K562 (cell line): ENCODE measurements at regions not wholly inside any gene's neighbourhood (a gene's known extent, or its start where the extent isn't known, plus 50 kb on each side); places are given as distances from the start of the nearest gene placed in this dataset.

Experiments
- ATAC-seq: fragments of 200-7000 bp; cut with Tn5 transposase; 3 replicates; pipeline ENCODE4 v1.9.1; 2020; ENCODE audit warnings: moderate library complexity
- BruUV-seq: library from RNA; stranded (reverse); fragments of 400-500 nt; replicated peaks from 2 replicates; lab custom pipeline; 2021; lab: Mats Ljungman, UMichigan
- CTCF ChIA-PET: fragments of 300-600 bp; formaldehyde crosslinking; extraction: SDS; loops from one replicate; lab custom pipeline; 2021; ENCODE audit warnings: low intra/inter-chr PET ratio; lab: Yijun Ruan, JAX
- POLR2A ChIA-PET: fragments of 300-600, 350-650 bp; sonication (Branson Sonifier 250); formaldehyde crosslinking; extraction: SDS; loops from one replicate; lab custom pipeline; 2021; ENCODE audit warnings: antibody characterized with exemption, inconsistent platforms; lab: Yijun Ruan, JAX
- DNase-seq, 4 experiments: peaks; one replicate each; pipeline versions ENCODE4 v3.0.0 to v3.0.0-alpha.2; 2011 to 2018; ENCODE audit warnings: low spot score in 3 of 4, mixed read lengths in 3 of 4; ENCODE audit errors: extremely low read depth in 1 of 4
- FAIRE-seq: peaks from 2 replicates; lab custom pipeline; 2011; peaks lifted over from hg19 to GRCh38; lab: Jason Lieb, UNC
- H2AFZ ChIP-seq: 2 replicates; pipeline ENCODE4 v1.6.0; 2011; ENCODE audit warnings: low read depth, low read length, control low read depth, inconsistent platforms
- H3K27ac ChIP-seq: fragments of 200-600 bp; 3 replicates; pipeline ENCODE4 v1.8.0; 2011; ENCODE audit warnings: low read depth, mild to moderate bottlenecking, control low read depth, inconsistent platforms, low read length, moderate library complexity, mixed read lengths; ENCODE audit errors: extremely low read depth
- H3K27me3 ChIP-seq, 2 experiments: fragments of 300-600 bp in 1 of 2; 2 replicates in 1 of 2; 3 replicates in 1 of 2; pipeline versions ENCODE4 v1.6.0 to v1.8.0; 2011; ENCODE audit warnings: inconsistent platforms in 2 of 2, low read length in 2 of 2, mild to moderate bottlenecking in 1 of 2, mixed read lengths in 1 of 2, moderate library complexity in 1 of 2; ENCODE audit not compliant: control insufficient read depth in 2 of 2, insufficient read depth in 2 of 2
- H3K36me3 ChIP-seq: fragments of 300-600 bp; 3 replicates; pipeline ENCODE4 v1.8.0; 2011; ENCODE audit warnings: mild to moderate bottlenecking, low read length, inconsistent platforms; ENCODE audit not compliant: control insufficient read depth, insufficient read depth
- H3K4me1 ChIP-seq, 2 experiments: fragments of 200-600 bp in 1 of 2; replicated peaks in 1 of 2; 2 replicates in 1 of 2; 3 replicates in 1 of 2; pipeline versions ENCODE4 v1.5.1 to v1.8.0; 2011; ENCODE audit warnings: inconsistent platforms in 2 of 2, low read length in 2 of 2, mild to moderate bottlenecking in 1 of 2, mixed read lengths in 1 of 2, moderate library complexity in 1 of 2; ENCODE audit not compliant: control insufficient read depth in 2 of 2, insufficient read depth in 2 of 2
- H3K4me2 ChIP-seq: 2 replicates; pipeline ENCODE4 v1.6.1; 2011; ENCODE audit warnings: low read length, control low read depth, inconsistent platforms, mixed read lengths; ENCODE audit not compliant: insufficient read depth
- H3K4me3 ChIP-seq: fragments of 200-600 bp; sonication (generic), shearing (Covaris generic); 2 replicates; pipeline ENCODE4 v1.5.1; 2016; ENCODE audit warnings: control low read depth, inconsistent platforms
- H3K79me2 ChIP-seq: fragments of 200-600 bp; 3 replicates; pipeline ENCODE4 v1.8.0; 2011; ENCODE audit warnings: low read length, inconsistent platforms; ENCODE audit not compliant: control insufficient read depth, insufficient read depth
- H3K9ac ChIP-seq, 2 experiments: 2 replicates each; pipeline versions ENCODE4 v1.6.0 to v1.6.1; 2011; ENCODE audit warnings: low read depth in 2 of 2, low read length in 2 of 2, control low read depth in 1 of 2, inconsistent platforms in 1 of 2, mild to moderate bottlenecking in 1 of 2, mixed read lengths in 1 of 2; ENCODE audit not compliant: insufficient read depth in 1 of 2
- H3K9me1 ChIP-seq: one replicate; pipeline ENCODE4 v1.6.0; 2011; ENCODE audit warnings: inconsistent platforms, mild to moderate bottlenecking, low read length, moderate library complexity; ENCODE audit not compliant: control insufficient read depth, insufficient read depth
- H3K9me3 ChIP-seq: replicated peaks from 2 replicates; pipeline ENCODE4 v1.5.1; 2011; ENCODE audit warnings: low read depth, low read length, inconsistent platforms; ENCODE audit not compliant: control insufficient read depth, insufficient read depth
- H4K20me1 ChIP-seq: replicated peaks from 2 replicates; pipeline ENCODE4 v1.6.1; 2011; ENCODE audit warnings: low read length, inconsistent platforms, mixed read lengths; ENCODE audit not compliant: control insufficient read depth, insufficient read depth
- MYC ChIP-seq, 2 experiments: fragments of 250-450 bp in 1 of 2; sonication (Bioruptor Pico) in 1 of 2; IDR thresholded peaks; 2 replicates each; pipeline versions ENCODE4 v1.5.1 to v1.6.1; 2012 to 2021; ENCODE audit warnings: low read depth in 2 of 2, borderline replicate concordance in 1 of 2, improper control_type of control experiment in 1 of 2, low read length in 1 of 2, mild to moderate bottlenecking in 1 of 2, moderate library complexity in 1 of 2
- SOX6 ChIP-seq: fragments of 450-650 bp; IDR thresholded peaks from 2 replicates; pipeline ENCODE4 v1.6.1; 2014; ENCODE audit warnings: mild to moderate bottlenecking
- ZNF407 ChIP-seq: fragments of 450-650 bp; IDR thresholded peaks from 2 replicates; pipeline ENCODE4 v1.6.1; 2016; ENCODE audit warnings: low read depth
- WGBS: fragments of 100-300 bp; shearing (Covaris generic); methylation state at CpG from one replicate; pipeline ENCODE4 v1.1.6; 2016; ENCODE audit warnings: low coverage, mixed read lengths; ENCODE audit not compliant: insufficient coverage; ENCODE audit errors: missing lambda C conversion rate; 5-methylcytosine and 5-hydroxymethylcytosine counted together
- in situ Hi-C: fragments of 300-500 bp; cut with MboI; formaldehyde crosslinking; loops from 4 replicates; pipeline ENCODE4 v1.15.0; 2018; ENCODE audit warnings: inconsistent platforms, mixed read lengths
- intact Hi-C: fragments of 100-400 bp; cut with micrococcal nuclease; formaldehyde crosslinking; loops from 2 replicates; pipeline ENCODE4 v1.14.2; 2022

GRCh38 chr16:6603780-6604325, 728.8 kb upstream of the RBFOX1 start:
- in situ Hi-C loops (no loop called here), intact Hi-C loops (no loop called here)
- H3K4me2 ChIP-seq: no peak overlapping the region
- H3K79me2 ChIP-seq: no peaks in the 10 kb centered on the region
- BruUV-seq: no TSS peak
- no peaks in the 10 kb centered on the region for H3K9me3 ChIP-seq
- WGBS: 4% methylated on average over 4 of the region's 4 CpGs
- ChIA-PET POLR2A (interaction anchor here (0.9 kb wide), 1 partner anchor 21 kb away, joined by 4 read pairs; no protein-coding TSS in a partner anchor), CTCF (no interaction called here)
- ATAC-seq: no peak
- H3K4me1 ChIP-seq: no peaks in the 10 kb centered on the region
- no peak overlapping the region for H3K4me3 ChIP-seq
- FAIRE-seq: no peak
- no peak overlapping the region for H3K27ac ChIP-seq
- no peak overlapping the region for H2AFZ ChIP-seq
- no peaks in the 10 kb centered on the region for H3K36me3 ChIP-seq
- H3K9ac ChIP-seq: no peak overlapping the region
- H4K20me1 ChIP-seq: no peaks in the 10 kb centered on the region
- H3K27me3 ChIP-seq: no peaks in the 10 kb centered on the region; a peak in 1 of 5 replicates
- no peaks in the 10 kb centered on the region for H3K9me1 ChIP-seq
- no peak for DNase-seq
- TF ChIP-seq ZNF407 (no peak), SOX6 (no peak), MYC (IDR thresholded peaks at IDR 0.05; ENCODE audit: low read depth, low read length) (no peak), MYC (CRISPR knock-in tag; IDR thresholded peaks at IDR 0.05; ENCODE audit: borderline replicate concordance, low read depth) (no peak)
